HepG2 (cell line): ENCODE measurements at regions not wholly inside any gene's neighbourhood (a gene's known extent, or its start where the extent isn't known, plus 50 kb on each side); places are given as distances from the start of the nearest gene placed in this dataset.

ENCODE experiments used
- ATAC-seq: fragments of 200-7000 bp; cut with Tn5 transposase; 3 replicates; pipeline ENCODE4 v1.9.1; 2020; ENCODE audit warnings: mild to moderate bottlenecking, moderate library complexity
- BruUV-seq: library from RNA; stranded (reverse); fragments of 400-500 nt; replicated peaks from 2 replicates; lab custom pipeline; 2021; lab: Mats Ljungman, UMichigan
- CTCF ChIA-PET: fragments of 300-600 bp; formaldehyde crosslinking; extraction: SDS; loops from one replicate; lab custom pipeline; 2021; ENCODE audit warnings: low total read pairs, inconsistent platforms, low intra/inter-chr PET ratio; lab: Yijun Ruan, JAX
- POLR2A ChIA-PET: fragments of 350-600 bp; sonication (Branson Sonifier 250); formaldehyde crosslinking; loops from one replicate; lab custom pipeline; 2020; ENCODE audit warnings: antibody characterized with exemption, inconsistent platforms; lab: Yijun Ruan, JAX
- DNase-seq: peaks from one replicate; pipeline ENCODE4 v3.0.0-alpha.2; 2015; ENCODE audit warnings: low spot score
- FAIRE-seq: peaks from 3 replicates; lab custom pipeline; 2011; peaks lifted over from hg19 to GRCh38; lab: Jason Lieb, UNC
- H2AFZ ChIP-seq: one replicate; pipeline ENCODE4 v1.6.1; 2011; ENCODE audit warnings: low read length, inconsistent platforms
- H3K27ac ChIP-seq: fragments of 300-600 bp; 3 replicates; pipeline ENCODE4 v1.8.0; 2011; ENCODE audit warnings: mixed run types, mild to moderate bottlenecking, mixed read lengths, low read length, inconsistent platforms; ENCODE audit not compliant: insufficient read depth; ENCODE audit errors: extremely low read length
- H3K27me3 ChIP-seq, 2 experiments: fragments of 200-600 bp in 1 of 2; 2 replicates in 1 of 2; 3 replicates in 1 of 2; pipeline versions ENCODE4 v1.6.0 to v1.8.0; 2011; ENCODE audit warnings: low read length in 2 of 2, mild to moderate bottlenecking in 2 of 2, moderate library complexity in 2 of 2, inconsistent platforms in 1 of 2; ENCODE audit not compliant: insufficient read depth in 2 of 2, control insufficient read depth in 1 of 2
- H3K36me3 ChIP-seq, 2 experiments: fragments of 200-600 bp in 1 of 2; replicated peaks in 1 of 2; 2 replicates in 1 of 2; 3 replicates in 1 of 2; pipeline versions ENCODE4 v1.5.1 to v1.8.0; 2011; ENCODE audit warnings: low read length in 2 of 2, inconsistent platforms in 1 of 2; ENCODE audit not compliant: insufficient read depth in 2 of 2, control insufficient read depth in 1 of 2
- H3K4me1 ChIP-seq: 2 replicates; pipeline ENCODE4 v1.5.1; 2012; ENCODE audit warnings: low read length, inconsistent platforms; ENCODE audit not compliant: insufficient read depth
- H3K4me2 ChIP-seq: 2 replicates; pipeline ENCODE4 v1.6.0; 2011; ENCODE audit warnings: low read depth, low read length, inconsistent platforms
- H3K4me3 ChIP-seq, 3 experiments: fragments of 200-600 bp in 1 of 3; sonication (generic), shearing (Covaris generic) in 1 of 3; replicated peaks in 1 of 3; 2 replicates each; pipeline ENCODE4 v1.5.1; 2011 to 2016; ENCODE audit warnings: low read length in 3 of 3, inconsistent platforms in 2 of 3, low read depth in 2 of 3, mild to moderate bottlenecking in 2 of 3, control low read depth in 1 of 3, mixed read lengths in 1 of 3; ENCODE audit not compliant: insufficient read depth in 1 of 3
- H3K79me2 ChIP-seq: one replicate; pipeline ENCODE4 v1.6.1; 2011; ENCODE audit warnings: low read length, inconsistent platforms; ENCODE audit not compliant: insufficient read depth
- H3K9ac ChIP-seq: 2 replicates; pipeline ENCODE4 v1.6.0; 2011; ENCODE audit warnings: mild to moderate bottlenecking, low read depth, low read length, inconsistent platforms; ENCODE audit not compliant: insufficient read depth
- H3K9me3 ChIP-seq: 2 replicates; pipeline ENCODE4 v1.5.1; 2012; ENCODE audit warnings: mild to moderate bottlenecking, low read length
- H4K20me1 ChIP-seq: 2 replicates; pipeline ENCODE4 v1.6.0; 2011; ENCODE audit warnings: inconsistent platforms, mild to moderate bottlenecking, low read length, moderate library complexity; ENCODE audit not compliant: insufficient read depth
- STAT6 ChIP-seq: sonication (generic); formaldehyde crosslinking; IDR thresholded peaks from 2 replicates; pipeline ENCODE4 v1.4.0; 2020; ENCODE audit warnings: missing genetic modification reagents, mild to moderate bottlenecking, borderline replicate concordance
- TFDP2 ChIP-seq: sonication (generic); formaldehyde crosslinking; IDR thresholded peaks from 2 replicates; pipeline ENCODE4 v1.4.0; 2020; ENCODE audit warnings: missing genetic modification reagents
- ZSCAN21 ChIP-seq: sonication (generic); formaldehyde crosslinking; IDR thresholded peaks from 2 replicates; pipeline ENCODE4 v1.8.0; 2022; ENCODE audit warnings: mild to moderate bottlenecking, missing genetic modification reagents, moderate library complexity, borderline replicate concordance
- WGBS: methylation state at CpG from one replicate; pipeline ENCODE4 v1.1.6; 2017; ENCODE audit warnings: low lambda C conversion rate; 5-methylcytosine and 5-hydroxymethylcytosine counted together
- in situ Hi-C: cut with HindIII; loops from 2 replicates; pipeline ENCODE4 v1.10.0; 2017; ENCODE audit warnings: low pct_unique_long_range_greater_than_20kb; ENCODE audit not compliant: extremely low pct_ligation_motif_present
- intact Hi-C: fragments of 100-400 bp; cut with micrococcal nuclease; formaldehyde crosslinking; loops from one replicate; pipeline ENCODE4 v1.10.0; 2022; ENCODE audit not compliant: unreplicated experiment

GRCh38 chr12:115020091-115020490 lies 336.1 kb upstream of the TBX3 start (continued):
- TF ChIP-seq TFDP2 (CRISPR knock-in tag) (no peak), ZSCAN21 (CRISPR knock-in tag) (no peak)
- TF ChIP-seq, all 625 proteins: peak for 0

- BruUV-seq, result no TSS peak
- no peak overlapping the region for H3K9ac ChIP-seq
Measured at GRCh38 chr12:115017346-115017745, 333.4 kb upstream of the TBX3 start.

More at GRCh38 chr12:115017346-115017745, 333.4 kb upstream of the TBX3 start:
- H3K27me3 ChIP-seq, result peaks cover 0 to 8% of the 10 kb centered on the region in 2 experiments; a peak in 2 of 5 replicates
- H3K27ac ChIP-seq, result no peak overlapping the region
- 0% methylated on average over 2 of the region's 2 CpGs for WGBS
- ChIA-PET POLR2A (no interaction called here), CTCF (no interaction called here)
- no peak overlapping the region for H3K4me2 ChIP-seq
- no peak for DNase-seq
- FAIRE-seq, result no peak
- H3K4me1 ChIP-seq, result no peaks in the 10 kb centered on the region
- intact Hi-C loops, result no loop called here
- no peaks in the 10 kb centered on the region for H3K79me2 ChIP-seq
- no peak for ATAC-seq
- no peak overlapping the region for H3K4me3 ChIP-seq
- H3K9me3 ChIP-seq, result no peaks in the 10 kb centered on the region; the same call in 1 of the 2 replicates
- no peak for TF ChIP-seq STAT6 (CRISPR knock-in tag)
- no peaks in the 10 kb centered on the region for H4K20me1 ChIP-seq
- no peaks in the 10 kb centered on the region for H3K36me3 ChIP-seq
- H2AFZ ChIP-seq, result no peak overlapping the region
- in situ Hi-C loops, result no loop called here
